Activated T-helper 2 cell treated with anti-CD3 and anti-CD28 coated beads, Interferon-gamma antibody, Interleukin-2, Interleukin-4, amounts not matched to agents 10 μg/mL and 5 μg/mL and 100 μg/mL, durations not matched to agents 14 hours and 24 hours and 36 hours (primary cell): ENCODE measurements at regions not wholly inside any gene's neighbourhood (a gene's known extent, or its start where the extent isn't known, plus 50 kb on each side); places are given as distances from the start of the nearest gene placed in this dataset.
"Not testable (repeated sequence)": the region's sequence is repeated elsewhere in the genome, so short reads cannot be mapped to it uniquely, and the experiment has no call there.

Source experiments
- DNase-seq: peaks from one replicate; pipeline ENCODE4 v3.0.0; 2021; ENCODE audit warnings: low spot score
- H3K27ac Mint-ChIP-seq: one replicate; pipeline ENCODE4 v1.8.0; 2021; ENCODE audit warnings: mixed read lengths
- H3K27me3 Mint-ChIP-seq: one replicate; pipeline ENCODE4 v1.8.0; 2021; ENCODE audit warnings: low read depth, mixed read lengths
- H3K36me3 Mint-ChIP-seq: one replicate; pipeline ENCODE4 v1.8.0; 2021; ENCODE audit warnings: low read depth, mixed read lengths
- H3K4me1 Mint-ChIP-seq: one replicate; pipeline ENCODE4 v1.8.0; 2021; ENCODE audit warnings: low read depth, mixed read lengths
- H3K4me3 Mint-ChIP-seq: one replicate; pipeline ENCODE4 v1.8.0; 2021; ENCODE audit warnings: low read depth, mild to moderate bottlenecking, moderate library complexity, mixed read lengths
- H3K9me3 Mint-ChIP-seq: one replicate; pipeline ENCODE4 v1.8.0; 2021; ENCODE audit warnings: mixed read lengths
- intact Hi-C: fragments of 100-400 bp; cut with micrococcal nuclease; formaldehyde crosslinking; loops from one replicate; pipeline ENCODE4 v1.15.1; 2023

- DNase-seq, result no peak
- Mint-ChIP-seq H3K4me3 (no peak overlapping the region), H3K27ac (no peak overlapping the region), H3K4me1 (no peaks in the 10 kb centered on the region), H3K27me3 (no peaks in the 10 kb centered on the region), H3K36me3 (no peaks in the 10 kb centered on the region), H3K9me3 (peaks cover under 1% of the 10 kb centered on the region)
- intact Hi-C loops, result no loop called here
These were observed 649.5 kb upstream of the ZNF804A start for GRCh38 chr2:183948861-183949260.

- intact Hi-C loops, result no loop called here
- no peaks in the 10 kb centered on the region for H3K9me3 Mint-ChIP-seq
- no peak overlapping the region for H3K27ac Mint-ChIP-seq
These were observed 647.7 kb upstream of the ZNF804A start for GRCh38 chr2:183950673-183951072.

GRCh38 chr2:183951630-183952029 lies 646.7 kb upstream of the ZNF804A start:
- Mint-ChIP-seq H3K4me1 (no peaks in the 10 kb centered on the region), H3K36me3 (no peaks in the 10 kb centered on the region), H3K27me3 (no peaks in the 10 kb centered on the region), H3K9me3 (no peaks in the 10 kb centered on the region), H3K27ac (no peak overlapping the region), H3K4me3 (no peak overlapping the region)
- intact Hi-C loops, result no loop called here
- DNase-seq, result no peak

More at GRCh38 chr2:183950673-183951072, 647.7 kb upstream of the ZNF804A start:
- no peaks in the 10 kb centered on the region for H3K4me1 Mint-ChIP-seq
- no peaks in the 10 kb centered on the region for H3K36me3 Mint-ChIP-seq
- no peak overlapping the region for H3K4me3 Mint-ChIP-seq
- no peaks in the 10 kb centered on the region for H3K27me3 Mint-ChIP-seq
- DNase-seq, result no peak

GRCh38 chr2:183952741-183953140 lies 645.6 kb upstream of the ZNF804A start:
- H3K4me3 Mint-ChIP-seq, result no peak overlapping the region
- no peaks in the 10 kb centered on the region for H3K36me3 Mint-ChIP-seq
- no peaks in the 10 kb centered on the region for H3K27me3 Mint-ChIP-seq
- intact Hi-C loops, result no loop called here
- no peaks in the 10 kb centered on the region for H3K4me1 Mint-ChIP-seq
- no peaks in the 10 kb centered on the region for H3K9me3 Mint-ChIP-seq
- no peak for DNase-seq
- no peak overlapping the region for H3K27ac Mint-ChIP-seq

- H3K27me3 Mint-ChIP-seq, result no peaks in the 10 kb centered on the region
- DNase-seq, result no peak
- H3K9me3 Mint-ChIP-seq, result no peaks in the 10 kb centered on the region
- H3K4me3 Mint-ChIP-seq, result no peak overlapping the region
- no peaks in the 10 kb centered on the region for H3K36me3 Mint-ChIP-seq
- intact Hi-C loops, result no loop called here
- no peaks in the 10 kb centered on the region for H3K4me1 Mint-ChIP-seq
- H3K27ac Mint-ChIP-seq, result no peak overlapping the region
These were observed 634.7 kb upstream of the ZNF804A start for GRCh38 chr2:183963609-183964008.

GRCh38 chr2:183964565-183964964 lies 633.8 kb upstream of the ZNF804A start:
- Mint-ChIP-seq H3K27me3 (no peaks in the 10 kb centered on the region), H3K9me3 (no peaks in the 10 kb centered on the region), H3K4me1 (no peaks in the 10 kb centered on the region), H3K4me3 (no peak overlapping the region), H3K27ac (no peak overlapping the region), H3K36me3 (no peaks in the 10 kb centered on the region)
- intact Hi-C loops, result no loop called here
- DNase-seq, result no peak

GRCh38 chr2:183967756-183968155 lies 630.6 kb upstream of the ZNF804A start:
- Mint-ChIP-seq H3K9me3 (peaks cover 10% of the 10 kb centered on the region), H3K4me1 (no peaks in the 10 kb centered on the region), H3K36me3 (no peaks in the 10 kb centered on the region), H3K27ac (no peak overlapping the region), H3K4me3 (no peak overlapping the region), H3K27me3 (no peaks in the 10 kb centered on the region)
- intact Hi-C loops, result no loop called here
- DNase-seq, result no peak

GRCh38 chr2:183975676-183976075 lies 622.7 kb upstream of the ZNF804A start:
- H3K27me3 Mint-ChIP-seq, DNase-seq, H3K27ac Mint-ChIP-seq, H3K4me1 Mint-ChIP-seq, H3K4me3 Mint-ChIP-seq, H3K36me3 Mint-ChIP-seq, intact Hi-C loops: not testable (repeated sequence)
- H3K9me3 Mint-ChIP-seq, result peaks cover 30% of the 10 kb centered on the region

- Mint-ChIP-seq H3K27me3 (no peaks in the 10 kb centered on the region), H3K36me3 (no peaks in the 10 kb centered on the region), H3K9me3 (peaks cover 14% of the 10 kb centered on the region), H3K27ac (no peak overlapping the region), H3K4me3 (no peak overlapping the region), H3K4me1 (no peaks in the 10 kb centered on the region)
- intact Hi-C loops, result no loop called here
- no peak for DNase-seq
These were observed 613.5 kb upstream of the ZNF804A start for GRCh38 chr2:183984871-183985270.

GRCh38 chr2:183991968-183992367 lies 606.4 kb upstream of the ZNF804A start:
- intact Hi-C loops, result no loop called here
- Mint-ChIP-seq H3K27ac (no peak overlapping the region), H3K27me3 (no peaks in the 10 kb centered on the region), H3K4me1 (no peaks in the 10 kb centered on the region), H3K4me3 (no peak overlapping the region), H3K9me3 (peaks cover 15% of the 10 kb centered on the region), H3K36me3 (no peaks in the 10 kb centered on the region)
- no peak for DNase-seq

- no peaks in the 10 kb centered on the region for H3K27me3 Mint-ChIP-seq
- H3K9me3 Mint-ChIP-seq, result peaks cover 15% of the 10 kb centered on the region
- H3K4me3 Mint-ChIP-seq, result no peak overlapping the region
- H3K4me1 Mint-ChIP-seq, result no peaks in the 10 kb centered on the region
- no peaks in the 10 kb centered on the region for H3K36me3 Mint-ChIP-seq
- DNase-seq, result no peak
- no peak overlapping the region for H3K27ac Mint-ChIP-seq
- intact Hi-C loops, result no loop called here
These were observed 605.3 kb upstream of the ZNF804A start for GRCh38 chr2:183993052-183993451.

GRCh38 chr2:183995632-183996031 lies 602.7 kb upstream of the ZNF804A start:
- H3K27ac Mint-ChIP-seq, result no peak overlapping the region
- intact Hi-C loops, result no loop called here
- no peaks in the 10 kb centered on the region for H3K4me1 Mint-ChIP-seq
- no peaks in the 10 kb centered on the region for H3K36me3 Mint-ChIP-seq
- no peaks in the 10 kb centered on the region for H3K27me3 Mint-ChIP-seq
- no peaks in the 10 kb centered on the region for H3K9me3 Mint-ChIP-seq
- no peak overlapping the region for H3K4me3 Mint-ChIP-seq
- no peak for DNase-seq

- Mint-ChIP-seq H3K4me1 (no peaks in the 10 kb centered on the region), H3K9me3 (no peaks in the 10 kb centered on the region), H3K27ac (no peak overlapping the region)
These were observed 601.2 kb upstream of the ZNF804A start for GRCh38 chr2:183996825-183997793.

More at GRCh38 chr2:183996825-183997793, 601.2 kb upstream of the ZNF804A start:
- DNase-seq, result no peak
- Mint-ChIP-seq H3K4me3 (no peak overlapping the region), H3K27me3 (no peaks in the 10 kb centered on the region), H3K36me3 (no peaks in the 10 kb centered on the region)
- intact Hi-C loops, result no loop called here
